Lung (tissue), 11 donors: ENCODE measurements at regions not wholly inside any gene's neighbourhood (a gene's known extent, or its start where the extent isn't known, plus 50 kb on each side); places are given as distances from the start of the nearest gene placed in this dataset.

ENCODE experiments used
- ATAC-seq: fragments of 200-7000 bp; cut with Tn5 transposase; one replicate; pipeline ENCODE4 v1.9.1; 2020; ENCODE audit warnings: moderate number of reproducible peaks; ENCODE audit not compliant: insufficient read depth, low FRiP score
- DNase-seq, 3 donors: peaks; one replicate each; pipeline ENCODE4 v3.0.0-alpha.2; 2013 to 2017
- H3K27ac ChIP-seq, 2 donors: one replicate each; pipeline ENCODE4 v1.5.1; 2013; ENCODE audit warnings: mild to moderate bottlenecking in 2 of 2, moderate library complexity in 2 of 2, control low read depth in 1 of 2, inconsistent platforms in 1 of 2, low read depth in 1 of 2, low read length in 1 of 2
- H3K27me3 ChIP-seq, 3 donors: one replicate each; pipeline ENCODE4 v1.5.1; 2013; ENCODE audit warnings: low read length in 2 of 3; ENCODE audit not compliant: control insufficient read depth in 3 of 3, insufficient read depth in 3 of 3
- H3K36me3 ChIP-seq, 4 donors: one replicate each; pipeline ENCODE4 v1.5.1; 2013; ENCODE audit warnings: low read length in 4 of 4, mild to moderate bottlenecking in 1 of 4, moderate library complexity in 1 of 4; ENCODE audit not compliant: control insufficient read depth in 4 of 4, insufficient read depth in 4 of 4
- H3K4me1 ChIP-seq, 5 donors: one replicate each; pipeline ENCODE4 v1.5.1; 2013; ENCODE audit warnings: low read length in 5 of 5, mild to moderate bottlenecking in 2 of 5, moderate library complexity in 1 of 5; ENCODE audit not compliant: control insufficient read depth in 5 of 5, insufficient read depth in 5 of 5
- H3K4me3 ChIP-seq: one replicate; pipeline ENCODE4 v1.5.1; 2013; ENCODE audit warnings: mild to moderate bottlenecking, control low read depth, moderate library complexity
- H3K9ac ChIP-seq, 2 donors: one replicate each; pipeline ENCODE4 v1.5.1; 2013; ENCODE audit warnings: low read length in 2 of 2, control low read depth in 1 of 2; ENCODE audit not compliant: insufficient read depth in 1 of 2
- H3K9me3 ChIP-seq, 4 donors: one replicate each; pipeline ENCODE4 v1.5.1; 2013; ENCODE audit warnings: low read length in 3 of 4, mild to moderate bottlenecking in 1 of 4, moderate library complexity in 1 of 4; ENCODE audit not compliant: control insufficient read depth in 4 of 4, insufficient read depth in 3 of 4
- CTCF ChIP-seq: IDR thresholded peaks from 2 replicates; pipeline ENCODE4 v1.5.1; 2012; ENCODE audit warnings: mild to moderate bottlenecking; ENCODE audit errors: control extremely low read depth, extremely low read depth
- WGBS, 2 donors: extraction: QIAGEN DNeasy Blood & Tissue Kit; methylation state at CpG; one replicate each; pipeline ENCODE4 v1.1.7; 2013; 5-methylcytosine and 5-hydroxymethylcytosine counted together
- donor health status: control.
- donor health status: control.
- donor health status: Bipolar disorder and iron deficiency.
- donor health status: healthy.
- donor health status: DM: yes; HTN: yes; CAD: no.

GRCh38 chr6:150764334-150765066 is 101.0 kb upstream of the MTHFD1L start:
- TF ChIP-seq CTCF, result no peak
- DNase-seq (peak; percentile 29 to 64 (median 48)), ATAC-seq (no peak)
- Histone ChIP-seq H3K36me3 (peaks cover 0 to 2% (median 0%) of the 10 kb centered on the region in 4 donors), H3K4me3 (no peak overlapping the region), H3K27me3 (no peaks in the 10 kb centered on the region), H3K4me1 (peaks cover 4 to 45% (median 23%) of the 10 kb centered on the region in 5 donors), H3K9ac (peak overlapping the region in 1 of 2 donors; percentile 46), H3K27ac (no peak overlapping the region), H3K9me3 (no peaks in the 10 kb centered on the region)
- 75 to 83% methylated on average over 10 of the region's 10 CpGs for WGBS, 2 donors

- Histone ChIP-seq H3K4me3 (no peak overlapping the region), H3K9ac (no peak overlapping the region), H3K27ac (no peak overlapping the region), H3K4me1 (peaks cover 4 to 45% (median 23%) of the 10 kb centered on the region in 5 donors), H3K36me3 (peaks cover 0 to 2% (median 0%) of the 10 kb centered on the region in 4 donors), H3K27me3 (no peaks in the 10 kb centered on the region), H3K9me3 (no peaks in the 10 kb centered on the region)
- ATAC-seq (no peak), DNase-seq (no peak)
- 76 to 81% methylated on average over 10 of the region's 10 CpGs for WGBS, 2 donors
- TF ChIP-seq CTCF, result no peak
These were observed 100.3 kb upstream of the MTHFD1L start for GRCh38 chr6:150765067-150765764.

- Histone ChIP-seq H3K36me3 (peaks cover 0 to 5% (median 1%) of the 10 kb centered on the region in 4 donors), H3K27ac (no peak overlapping the region), H3K4me1 (peaks cover 4 to 51% (median 23%) of the 10 kb centered on the region in 5 donors), H3K27me3 (no peaks in the 10 kb centered on the region), H3K9ac (peak overlapping the region in 1 of 2 donors; percentile 43), H3K4me3 (no peak overlapping the region), H3K9me3 (no peaks in the 10 kb centered on the region)
- peak; percentile 82 to 85 (median 83) for DNase-seq
- TF ChIP-seq CTCF, result no peak
- no peak for ATAC-seq
- 67 to 75% methylated on average over 7 of the region's 7 CpGs for WGBS, 2 donors
These were observed 99.1 kb upstream of the MTHFD1L start for GRCh38 chr6:150766201-150766997.
